ENCODE measurements at regions not wholly inside any gene's neighbourhood (a gene's known extent, or its start where the extent isn't known, plus 50 kb on each side); places are given as distances from the start of the nearest gene placed in this dataset.

DNA sequence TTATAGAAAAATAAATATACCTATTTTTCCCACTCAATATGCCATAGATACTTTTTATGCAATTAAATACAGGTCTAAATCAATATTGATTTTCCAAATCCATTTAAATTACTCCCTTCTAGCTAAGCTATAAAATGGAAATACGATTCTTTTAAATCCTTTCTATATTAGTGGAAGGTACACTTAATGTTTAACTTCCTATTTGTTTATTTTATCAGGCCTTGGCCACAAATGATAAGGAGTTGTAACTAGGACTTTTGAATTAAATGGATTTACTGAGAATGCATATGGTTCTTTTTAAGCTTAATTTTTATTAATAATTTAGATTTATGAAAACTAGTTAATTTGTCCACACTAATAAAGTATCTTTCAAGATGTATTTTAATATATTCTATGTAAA is 517.0 kb upstream of the CHD1 start:
- Histone ChIP-seq H3K9ac (ENCODE audit: low read length) (no peak overlapping the region), H3K27me3 (replicated peaks; ENCODE audit: insufficient read depth, low read length) (no peaks in the 10 kb centered on the region), H3K9me2 (replicated peaks; ENCODE audit: insufficient read depth, low read length) (no peaks in the 10 kb centered on the region), H3K27ac (ENCODE audit: low read length) (no peak overlapping the region), H2AFZ (ENCODE audit: low read length) (no peak overlapping the region), H4K20me1 (ENCODE audit: insufficient read depth, low read length) (no peaks in the 10 kb centered on the region), H3K9me3 (replicated peaks; ENCODE audit: insufficient read depth, low read length) (no peaks in the 10 kb centered on the region), H3K4me3 (ENCODE audit: low read length) (no peak overlapping the region), H3K4me2 (ENCODE audit: low read depth, low read length) (no peak overlapping the region), H3K4me1 (ENCODE audit: low read length) (no peaks in the 10 kb centered on the region), H3K36me3 (replicated peaks; ENCODE audit: insufficient read depth, low read length) (no peaks in the 10 kb centered on the region), H3K79me2 (ENCODE audit: low read length) (no peaks in the 10 kb centered on the region), H3F3A (ENCODE audit: insufficient read depth, low read length) (no peaks in the 10 kb centered on the region)
- no peak for DNase-seq
- no peak for TF ChIP-seq EZH2 (optimal IDR thresholded peaks at IDR 0.05; ENCODE audit: low read depth, low read length)
- TF ChIP-seq EZH2phosphoT487 (IDR thresholded peaks at IDR 0.05; ENCODE audit: low read length): no peak
- TF ChIP-seq, protein P1, sequence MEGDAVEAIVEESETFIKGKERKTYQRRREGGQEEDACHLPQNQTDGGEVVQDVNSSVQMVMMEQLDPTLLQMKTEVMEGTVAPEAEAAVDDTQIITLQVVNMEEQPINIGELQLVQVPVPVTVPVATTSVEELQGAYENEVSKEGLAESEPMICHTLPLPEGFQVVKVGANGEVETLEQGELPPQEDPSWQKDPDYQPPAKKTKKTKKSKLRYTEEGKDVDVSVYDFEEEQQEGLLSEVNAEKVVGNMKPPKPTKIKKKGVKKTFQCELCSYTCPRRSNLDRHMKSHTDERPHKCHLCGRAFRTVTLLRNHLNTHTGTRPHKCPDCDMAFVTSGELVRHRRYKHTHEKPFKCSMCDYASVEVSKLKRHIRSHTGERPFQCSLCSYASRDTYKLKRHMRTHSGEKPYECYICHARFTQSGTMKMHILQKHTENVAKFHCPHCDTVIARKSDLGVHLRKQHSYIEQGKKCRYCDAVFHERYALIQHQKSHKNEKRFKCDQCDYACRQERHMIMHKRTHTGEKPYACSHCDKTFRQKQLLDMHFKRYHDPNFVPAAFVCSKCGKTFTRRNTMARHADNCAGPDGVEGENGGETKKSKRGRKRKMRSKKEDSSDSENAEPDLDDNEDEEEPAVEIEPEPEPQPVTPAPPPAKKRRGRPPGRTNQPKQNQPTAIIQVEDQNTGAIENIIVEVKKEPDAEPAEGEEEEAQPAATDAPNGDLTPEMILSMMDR (IDR thresholded peaks at IDR 0.05; ENCODE audit: low read length): no peak

GRCh38 chr5:99441235-99441634 is 512.4 kb upstream of the CHD1 start:
- Histone ChIP-seq H4K20me1 (ENCODE audit: insufficient read depth, low read length) (no peaks in the 10 kb centered on the region), H3K27ac (ENCODE audit: low read length) (no peak overlapping the region), H3K36me3 (replicated peaks; ENCODE audit: insufficient read depth, low read length) (no peaks in the 10 kb centered on the region), H2AFZ (ENCODE audit: low read length) (no peak overlapping the region), H3K4me3 (ENCODE audit: low read length) (no peak overlapping the region), H3K9me3 (replicated peaks; ENCODE audit: insufficient read depth, low read length) (no peaks in the 10 kb centered on the region), H3K9me2 (replicated peaks; ENCODE audit: insufficient read depth, low read length) (no peaks in the 10 kb centered on the region), H3K9ac (ENCODE audit: low read length) (no peak overlapping the region), H3K4me2 (ENCODE audit: low read depth, low read length) (no peak overlapping the region), H3F3A (ENCODE audit: insufficient read depth, low read length) (no peaks in the 10 kb centered on the region), H3K79me2 (ENCODE audit: low read length) (no peaks in the 10 kb centered on the region), H3K27me3 (replicated peaks; ENCODE audit: insufficient read depth, low read length) (no peaks in the 10 kb centered on the region), H3K4me1 (ENCODE audit: low read length) (no peaks in the 10 kb centered on the region)
- no peak for DNase-seq
- no peak for TF ChIP-seq EZH2phosphoT487 (IDR thresholded peaks at IDR 0.05; ENCODE audit: low read length)
- TF ChIP-seq, protein P1 (IDR thresholded peaks at IDR 0.05; ENCODE audit: low read length): no peak
- TF ChIP-seq EZH2 (optimal IDR thresholded peaks at IDR 0.05; ENCODE audit: low read depth, low read length): no peak

- TF ChIP-seq, protein P1 (IDR thresholded peaks at IDR 0.05; ENCODE audit: low read length): no peak
- TF ChIP-seq EZH2 (optimal IDR thresholded peaks at IDR 0.05; ENCODE audit: low read depth, low read length) (no peak), EZH2phosphoT487 (IDR thresholded peaks at IDR 0.05; ENCODE audit: low read length) (no peak)
- no peaks in the 10 kb centered on the region for H3K27me3 ChIP-seq (replicated peaks; ENCODE audit: insufficient read depth, low read length)
These were observed 509.8 kb upstream of the CHD1 start for GRCh38 chr5:99438619-99439018.

More at GRCh38 chr5:99438619-99439018, 509.8 kb upstream of the CHD1 start:
- no peak for DNase-seq
- no peak overlapping the region for H3K9ac ChIP-seq (ENCODE audit: low read length)
- H3K36me3 ChIP-seq (replicated peaks; ENCODE audit: insufficient read depth, low read length): no peaks in the 10 kb centered on the region
- H4K20me1 ChIP-seq (ENCODE audit: insufficient read depth, low read length): no peaks in the 10 kb centered on the region
- H3K79me2 ChIP-seq (ENCODE audit: low read length): no peaks in the 10 kb centered on the region
- H3K4me3 ChIP-seq (ENCODE audit: low read length): no peak overlapping the region
- no peak overlapping the region for H2AFZ ChIP-seq (ENCODE audit: low read length)
- H3K4me1 ChIP-seq (ENCODE audit: low read length): no peaks in the 10 kb centered on the region
- no peaks in the 10 kb centered on the region for H3K9me2 ChIP-seq (replicated peaks; ENCODE audit: insufficient read depth, low read length)
- H3K9me3 ChIP-seq (replicated peaks; ENCODE audit: insufficient read depth, low read length): no peaks in the 10 kb centered on the region
- no peaks in the 10 kb centered on the region for H3F3A ChIP-seq (ENCODE audit: insufficient read depth, low read length)
- H3K27ac ChIP-seq (ENCODE audit: low read length): no peak overlapping the region
- H3K4me2 ChIP-seq (ENCODE audit: low read depth, low read length): no peak overlapping the region

Data from MM.1S (cell line).